ENCODE measurements at regions not wholly inside any gene's neighbourhood (a gene's known extent, or its start where the extent isn't known, plus 50 kb on each side); places are given as distances from the start of the nearest gene placed in this dataset.

DNA sequence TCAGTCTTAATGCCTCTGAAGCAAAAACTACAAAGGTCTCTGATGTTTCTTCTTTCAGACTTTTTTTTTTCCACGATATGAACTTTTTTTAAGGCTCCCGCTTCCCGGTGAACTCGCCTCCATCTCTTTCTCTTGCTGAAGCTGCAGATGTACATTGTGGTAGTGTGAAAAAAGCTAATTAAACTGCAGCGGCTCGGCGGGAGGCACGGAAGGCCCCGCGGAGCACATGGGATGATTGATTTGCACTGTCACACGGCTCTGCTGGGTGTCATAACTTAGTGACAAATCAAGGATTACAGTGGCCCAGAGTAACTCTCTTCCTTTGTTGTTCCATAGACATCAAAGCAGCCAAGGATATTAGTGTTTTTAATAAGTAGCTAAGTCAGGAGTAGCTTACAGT lies 196.3 kb downstream of the AXIN2 start:
- Histone ChIP-seq H3K9ac (ENCODE audit: low read length) (no peak overlapping the region), H3K9me3 (ENCODE audit: insufficient read depth, low read depth, low read length) (no peaks in the 10 kb centered on the region), H2AFZ (ENCODE audit: low read depth, low read length) (no peak overlapping the region), H3K4me2 (ENCODE audit: low read length) (no peak overlapping the region), H3K4me1 (ENCODE audit: insufficient read depth, low read length) (peaks cover 4% of the 10 kb centered on the region), H3K27ac (ENCODE audit: low read depth, low read length) (no peak overlapping the region), H3K4me3 (ENCODE audit: insufficient read depth, low read depth, low read length) (no peak overlapping the region), H3K27me3 (ENCODE audit: insufficient read depth, low read length) (no peaks in the 10 kb centered on the region), H3K79me2 (ENCODE audit: insufficient read depth, low read length) (no peaks in the 10 kb centered on the region), H4K20me1 (ENCODE audit: insufficient read depth, low read length) (no peaks in the 10 kb centered on the region), H3K36me3 (ENCODE audit: insufficient read depth, low read length) (no peaks in the 10 kb centered on the region)
- Mint-ChIP-seq H3K4me1 (ENCODE audit: low read depth, unreplicated experiment) (peaks cover 1% of the 10 kb centered on the region), H3K4me3 (ENCODE audit: unreplicated experiment) (no peak overlapping the region), H3K9me3 (ENCODE audit: unreplicated experiment) (peaks cover 3% of the 10 kb centered on the region), H3K27ac (ENCODE audit: unreplicated experiment) (no peak overlapping the region), H3K27me3 (ENCODE audit: low read depth, unreplicated experiment) (peaks cover 7% of the 10 kb centered on the region), H3K36me3 (ENCODE audit: low read depth, unreplicated experiment) (no peaks in the 10 kb centered on the region)
- no peak for TF ChIP-seq EZH2 (IDR thresholded peaks at IDR 0.05; ENCODE audit: insufficient read depth, low read length)
- TF ChIP-seq, protein P1, sequence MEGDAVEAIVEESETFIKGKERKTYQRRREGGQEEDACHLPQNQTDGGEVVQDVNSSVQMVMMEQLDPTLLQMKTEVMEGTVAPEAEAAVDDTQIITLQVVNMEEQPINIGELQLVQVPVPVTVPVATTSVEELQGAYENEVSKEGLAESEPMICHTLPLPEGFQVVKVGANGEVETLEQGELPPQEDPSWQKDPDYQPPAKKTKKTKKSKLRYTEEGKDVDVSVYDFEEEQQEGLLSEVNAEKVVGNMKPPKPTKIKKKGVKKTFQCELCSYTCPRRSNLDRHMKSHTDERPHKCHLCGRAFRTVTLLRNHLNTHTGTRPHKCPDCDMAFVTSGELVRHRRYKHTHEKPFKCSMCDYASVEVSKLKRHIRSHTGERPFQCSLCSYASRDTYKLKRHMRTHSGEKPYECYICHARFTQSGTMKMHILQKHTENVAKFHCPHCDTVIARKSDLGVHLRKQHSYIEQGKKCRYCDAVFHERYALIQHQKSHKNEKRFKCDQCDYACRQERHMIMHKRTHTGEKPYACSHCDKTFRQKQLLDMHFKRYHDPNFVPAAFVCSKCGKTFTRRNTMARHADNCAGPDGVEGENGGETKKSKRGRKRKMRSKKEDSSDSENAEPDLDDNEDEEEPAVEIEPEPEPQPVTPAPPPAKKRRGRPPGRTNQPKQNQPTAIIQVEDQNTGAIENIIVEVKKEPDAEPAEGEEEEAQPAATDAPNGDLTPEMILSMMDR (IDR thresholded peaks at IDR 0.05; ENCODE audit: insufficient read depth, low read depth, low read length) = no peak
- FAIRE-seq (no peak), DNase-seq (ENCODE audit: low read depth) (no peak)

DNA sequence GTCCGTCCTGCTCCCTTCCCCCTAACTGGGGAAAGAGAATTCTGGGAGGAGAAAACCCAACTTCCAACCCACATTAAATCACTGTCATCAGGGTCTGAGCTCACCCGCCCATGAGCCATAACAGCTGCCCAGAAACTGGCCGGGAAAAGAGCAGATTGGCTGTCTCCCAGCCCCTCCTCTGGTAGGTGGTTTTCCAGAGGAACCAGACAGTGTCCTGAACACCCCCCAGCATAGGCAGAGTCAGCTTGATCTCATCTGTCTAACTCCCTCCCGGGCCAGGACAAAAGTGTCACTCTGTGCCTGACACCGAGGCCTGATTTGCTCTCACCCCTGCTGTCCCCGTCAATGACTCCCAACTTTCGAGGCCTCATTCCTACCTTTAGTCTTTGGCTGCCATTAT lies 197.0 kb downstream of the AXIN2 start:
- Mint-ChIP-seq H3K27ac (ENCODE audit: unreplicated experiment) (no peak overlapping the region), H3K9me3 (ENCODE audit: unreplicated experiment) (peaks cover 3% of the 10 kb centered on the region), H3K4me1 (ENCODE audit: low read depth, unreplicated experiment) (peaks cover 7% of the 10 kb centered on the region), H3K27me3 (ENCODE audit: low read depth, unreplicated experiment) (peaks cover 9% of the 10 kb centered on the region), H3K4me3 (ENCODE audit: unreplicated experiment) (no peak overlapping the region), H3K36me3 (ENCODE audit: low read depth, unreplicated experiment) (no peaks in the 10 kb centered on the region)
- Histone ChIP-seq H4K20me1 (ENCODE audit: insufficient read depth, low read length) (no peaks in the 10 kb centered on the region), H3K27ac (ENCODE audit: low read depth, low read length) (no peak overlapping the region), H3K79me2 (ENCODE audit: insufficient read depth, low read length) (no peaks in the 10 kb centered on the region), H3K4me3 (ENCODE audit: insufficient read depth, low read depth, low read length) (no peak overlapping the region), H3K9ac (ENCODE audit: low read length) (no peak overlapping the region), H3K4me2 (ENCODE audit: low read length) (no peak overlapping the region), H3K27me3 (ENCODE audit: insufficient read depth, low read length) (no peaks in the 10 kb centered on the region), H3K36me3 (ENCODE audit: insufficient read depth, low read length) (no peaks in the 10 kb centered on the region), H3K9me3 (ENCODE audit: insufficient read depth, low read depth, low read length) (no peaks in the 10 kb centered on the region), H2AFZ (ENCODE audit: low read depth, low read length) (no peak overlapping the region), H3K4me1 (ENCODE audit: insufficient read depth, low read length) (peaks cover 6% of the 10 kb centered on the region)
- TF ChIP-seq, protein P1 (IDR thresholded peaks at IDR 0.05; ENCODE audit: insufficient read depth, low read depth, low read length) = no peak
- TF ChIP-seq EZH2 (IDR thresholded peaks at IDR 0.05; ENCODE audit: insufficient read depth, low read length) = no peak
- no peak for DNase-seq (ENCODE audit: low read depth)
- no peak for FAIRE-seq

DNA sequence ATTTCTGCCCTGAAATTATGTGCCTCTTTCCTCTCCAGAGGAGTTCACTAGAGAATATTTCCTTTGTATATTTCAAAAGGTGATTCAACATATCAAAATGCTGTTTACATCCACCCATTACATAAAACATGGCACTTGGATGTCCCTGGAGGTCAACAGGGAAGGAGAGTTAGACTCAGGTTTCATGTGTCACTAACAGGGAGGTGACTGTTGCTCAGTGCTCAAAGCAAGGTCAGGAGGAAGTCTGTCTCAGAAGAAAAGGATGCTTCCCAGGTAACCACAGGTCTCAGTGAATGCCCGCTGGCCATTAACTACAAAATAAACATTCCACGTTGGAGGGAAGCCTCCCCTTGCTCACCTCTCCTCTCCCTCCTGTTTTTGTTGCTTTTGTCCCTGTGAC lies 198.6 kb downstream of the AXIN2 start:
- no peaks in the 10 kb centered on the region for H3K27me3 ChIP-seq (ENCODE audit: insufficient read depth, low read length)
- no peaks in the 10 kb centered on the region for H4K20me1 ChIP-seq (ENCODE audit: insufficient read depth, low read length)
- no peak overlapping the region for H2AFZ ChIP-seq (ENCODE audit: low read depth, low read length)
- no peak for FAIRE-seq
- H3K36me3 ChIP-seq (ENCODE audit: insufficient read depth, low read length) = no peaks in the 10 kb centered on the region
- Mint-ChIP-seq H3K4me3 (ENCODE audit: unreplicated experiment) (no peak overlapping the region), H3K27me3 (ENCODE audit: low read depth, unreplicated experiment) (peaks cover 9% of the 10 kb centered on the region), H3K4me1 (ENCODE audit: low read depth, unreplicated experiment) (peaks cover 19% of the 10 kb centered on the region), H3K27ac (ENCODE audit: unreplicated experiment) (no peak overlapping the region), H3K36me3 (ENCODE audit: low read depth, unreplicated experiment) (no peaks in the 10 kb centered on the region), H3K9me3 (ENCODE audit: unreplicated experiment) (peaks cover 3% of the 10 kb centered on the region)
- H3K4me2 ChIP-seq (ENCODE audit: low read length) = no peak overlapping the region
- no peaks in the 10 kb centered on the region for H3K79me2 ChIP-seq (ENCODE audit: insufficient read depth, low read length)
- H3K9me3 ChIP-seq (ENCODE audit: insufficient read depth, low read depth, low read length) = no peaks in the 10 kb centered on the region
- DNase-seq (ENCODE audit: low read depth) = no peak
- peaks cover 20% of the 10 kb centered on the region for H3K4me1 ChIP-seq (ENCODE audit: insufficient read depth, low read length)
- no peak overlapping the region for H3K4me3 ChIP-seq (ENCODE audit: insufficient read depth, low read depth, low read length)
- H3K9ac ChIP-seq (ENCODE audit: low read length) = no peak overlapping the region
- TF ChIP-seq, protein P1 (IDR thresholded peaks at IDR 0.05; ENCODE audit: insufficient read depth, low read depth, low read length) = no peak
- no peak for TF ChIP-seq EZH2 (IDR thresholded peaks at IDR 0.05; ENCODE audit: insufficient read depth, low read length)
- no peak overlapping the region for H3K27ac ChIP-seq (ENCODE audit: low read depth, low read length)

Data from astrocyte (in vitro differentiated cells and primary cell).